ENCODE measurements at regions not wholly inside any gene's neighbourhood (a gene's known extent, or its start where the extent isn't known, plus 50 kb on each side); places are given as distances from the start of the nearest gene placed in this dataset.

GRCh38 chr11:92572559-92572958, 347.9 kb downstream of the FAT3 start:
- TF ChIP-seq EZH2 (IDR thresholded peaks at IDR 0.05; ENCODE audit: insufficient read depth, poor library complexity, severe bottlenecking): no peak
- no peak for TF ChIP-seq EZH2phosphoT487 (IDR thresholded peaks at IDR 0.05; ENCODE audit: insufficient read depth, low read depth)

Measured in GM23248 (cell line).